Mesothelial cell of epicardium (in vitro differentiated cells): ENCODE measurements at regions not wholly inside any gene's neighbourhood (a gene's known extent, or its start where the extent isn't known, plus 50 kb on each side); places are given as distances from the start of the nearest gene placed in this dataset.

Experiments used
- DNase-seq, 2 experiments: peaks; one replicate each; pipeline ENCODE4 v3.0.0; 2021; ENCODE audit warnings: low spot score in 2 of 2; ENCODE audit not compliant: unreplicated experiment in 2 of 2
- H3K27ac Mint-ChIP-seq: 2 replicates; pipeline ENCODE4 v1.8.0; 2021; ENCODE audit warnings: mixed read lengths
- H3K27me3 Mint-ChIP-seq: 2 replicates; pipeline ENCODE4 v1.8.0; 2021; ENCODE audit warnings: low read depth, mixed read lengths
- H3K36me3 Mint-ChIP-seq: 2 replicates; pipeline ENCODE4 v1.8.0; 2021; ENCODE audit warnings: mixed read lengths
- H3K4me1 Mint-ChIP-seq: 2 replicates; pipeline ENCODE4 v1.8.0; 2021; ENCODE audit warnings: mixed read lengths
- H3K4me3 Mint-ChIP-seq: 2 replicates; pipeline ENCODE4 v1.8.0; 2021; ENCODE audit warnings: mild to moderate bottlenecking, moderate library complexity, mixed read lengths
- H3K9me3 Mint-ChIP-seq: 2 replicates; pipeline ENCODE4 v1.8.0; 2021; ENCODE audit warnings: mixed read lengths
- CTCF ChIP-seq: fragments of 200-600 bp; sonication (generic); IDR thresholded peaks from one replicate; pipeline ENCODE4 v1.5.0; 2021; ENCODE audit warnings: antibody characterized with exemption; ENCODE audit not compliant: unreplicated experiment

- TF ChIP-seq CTCF, result no peak
- no peak overlapping the region for H3K27ac Mint-ChIP-seq
- H3K9me3 Mint-ChIP-seq, result no peaks in the 10 kb centered on the region
- no peak for DNase-seq
- H3K4me3 Mint-ChIP-seq, result no peak overlapping the region
- H3K4me1 Mint-ChIP-seq, result peaks cover 3% of the 10 kb centered on the region
- H3K36me3 Mint-ChIP-seq, result no peaks in the 10 kb centered on the region
- H3K27me3 Mint-ChIP-seq, result peaks cover 97% of the 10 kb centered on the region
Measured at GRCh38 chr5:88666761-88667495, 216.1 kb downstream of the MEF2C start.

- H3K9me3 Mint-ChIP-seq, result no peaks in the 10 kb centered on the region
- H3K36me3 Mint-ChIP-seq, result no peaks in the 10 kb centered on the region
- no peak overlapping the region for H3K27ac Mint-ChIP-seq
- H3K4me3 Mint-ChIP-seq, result no peak overlapping the region
- peaks cover 7% of the 10 kb centered on the region for H3K4me1 Mint-ChIP-seq
- TF ChIP-seq CTCF, result no peak
- no peak for DNase-seq
- peaks cover 97% of the 10 kb centered on the region for H3K27me3 Mint-ChIP-seq
Measured at GRCh38 chr5:88665750-88666215, 217.2 kb downstream of the MEF2C start.

GRCh38 chr5:88664645-88665044 lies 218.3 kb downstream of the MEF2C start:
- peaks cover 11% of the 10 kb centered on the region for H3K4me1 Mint-ChIP-seq
- H3K27me3 Mint-ChIP-seq, result peaks cover 97% of the 10 kb centered on the region
- H3K9me3 Mint-ChIP-seq, result no peaks in the 10 kb centered on the region
- no peak overlapping the region for H3K4me3 Mint-ChIP-seq
- H3K36me3 Mint-ChIP-seq, result no peaks in the 10 kb centered on the region
- no peak overlapping the region for H3K27ac Mint-ChIP-seq
- no peak for DNase-seq
- TF ChIP-seq CTCF, result no peak

GRCh38 chr5:88663793-88664216 lies 219.2 kb downstream of the MEF2C start:
- no peak overlapping the region for H3K27ac Mint-ChIP-seq
- H3K36me3 Mint-ChIP-seq, result no peaks in the 10 kb centered on the region
- no peak overlapping the region for H3K4me3 Mint-ChIP-seq
- H3K27me3 Mint-ChIP-seq, result peaks cover 97% of the 10 kb centered on the region
- H3K4me1 Mint-ChIP-seq, result peaks cover 11% of the 10 kb centered on the region
- DNase-seq, result no peak
- no peak for TF ChIP-seq CTCF
- H3K9me3 Mint-ChIP-seq, result no peaks in the 10 kb centered on the region

DNA sequence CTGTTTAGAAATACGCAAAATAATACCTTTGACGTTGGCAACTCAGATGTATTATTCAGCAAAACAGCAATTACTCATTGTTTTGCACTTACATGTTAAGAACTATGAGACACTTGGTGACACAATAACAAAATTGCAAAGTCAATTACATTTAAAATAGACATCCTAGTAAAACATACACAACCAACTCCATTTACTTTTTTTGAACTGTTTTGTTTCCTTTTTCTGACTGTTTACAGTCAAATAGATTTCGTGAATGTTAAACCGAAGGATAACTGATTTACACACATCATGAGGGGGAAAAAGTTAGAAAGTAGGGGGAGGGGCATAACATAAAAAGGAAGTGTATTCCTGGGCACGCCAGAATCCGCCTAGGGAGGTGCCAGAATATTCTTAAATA lies 220.1 kb downstream of the MEF2C start:
- Mint-ChIP-seq H3K36me3 (no peaks in the 10 kb centered on the region), H3K9me3 (no peaks in the 10 kb centered on the region), H3K27me3 (peaks cover 97% of the 10 kb centered on the region), H3K27ac (no peak overlapping the region), H3K4me1 (peaks cover 11% of the 10 kb centered on the region), H3K4me3 (no peak overlapping the region)
- no peak for TF ChIP-seq CTCF
- DNase-seq, result no peak
